ENCODE measurements at regions not wholly inside any gene's neighbourhood (a gene's known extent, or its start where the extent isn't known, plus 50 kb on each side); places are given as distances from the start of the nearest gene placed in this dataset.

DNA sequence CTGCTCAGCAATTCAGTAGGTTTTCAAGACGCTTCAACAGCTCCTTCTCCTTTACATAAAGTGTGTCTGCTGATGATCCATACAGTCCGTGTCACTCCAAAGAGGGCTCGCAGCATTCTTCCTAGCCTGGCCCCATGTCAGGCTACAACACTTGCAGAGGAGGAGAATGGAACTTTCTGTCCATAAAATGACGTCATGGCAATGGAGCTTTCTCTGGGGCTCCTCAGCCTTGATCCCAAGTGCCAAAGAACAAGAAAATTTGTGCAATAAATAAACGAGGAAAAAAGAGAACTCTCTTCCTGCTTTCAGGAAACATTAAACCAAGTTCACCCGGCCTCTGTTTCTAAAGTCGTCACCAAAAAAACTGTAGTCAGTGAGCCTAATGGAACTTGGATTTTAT, 199.5 kb upstream of the MEIS1 start:
- Histone ChIP-seq H3K27me3 (ENCODE audit: insufficient read depth, low read depth, severe bottlenecking) (peaks cover 96% of the 10 kb centered on the region), H3K27ac (no peak overlapping the region), H3K9me3 (ENCODE audit: severe bottlenecking) (no peaks in the 10 kb centered on the region), H3K4me3 (ENCODE audit: low read depth, low read length) (no peak overlapping the region), H3K36me3 (no peaks in the 10 kb centered on the region)
- TF ChIP-seq, protein P1, sequence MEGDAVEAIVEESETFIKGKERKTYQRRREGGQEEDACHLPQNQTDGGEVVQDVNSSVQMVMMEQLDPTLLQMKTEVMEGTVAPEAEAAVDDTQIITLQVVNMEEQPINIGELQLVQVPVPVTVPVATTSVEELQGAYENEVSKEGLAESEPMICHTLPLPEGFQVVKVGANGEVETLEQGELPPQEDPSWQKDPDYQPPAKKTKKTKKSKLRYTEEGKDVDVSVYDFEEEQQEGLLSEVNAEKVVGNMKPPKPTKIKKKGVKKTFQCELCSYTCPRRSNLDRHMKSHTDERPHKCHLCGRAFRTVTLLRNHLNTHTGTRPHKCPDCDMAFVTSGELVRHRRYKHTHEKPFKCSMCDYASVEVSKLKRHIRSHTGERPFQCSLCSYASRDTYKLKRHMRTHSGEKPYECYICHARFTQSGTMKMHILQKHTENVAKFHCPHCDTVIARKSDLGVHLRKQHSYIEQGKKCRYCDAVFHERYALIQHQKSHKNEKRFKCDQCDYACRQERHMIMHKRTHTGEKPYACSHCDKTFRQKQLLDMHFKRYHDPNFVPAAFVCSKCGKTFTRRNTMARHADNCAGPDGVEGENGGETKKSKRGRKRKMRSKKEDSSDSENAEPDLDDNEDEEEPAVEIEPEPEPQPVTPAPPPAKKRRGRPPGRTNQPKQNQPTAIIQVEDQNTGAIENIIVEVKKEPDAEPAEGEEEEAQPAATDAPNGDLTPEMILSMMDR (IDR thresholded peaks at IDR 0.05; ENCODE audit: low read depth, low read length), result no peak
- DNase-seq, result no peak

- H3K36me3 ChIP-seq, result no peaks in the 10 kb centered on the region
- H3K27ac ChIP-seq, result no peak overlapping the region
- H3K9me3 ChIP-seq (ENCODE audit: severe bottlenecking), result no peaks in the 10 kb centered on the region
- no peak for DNase-seq
- TF ChIP-seq, protein P1 (IDR thresholded peaks at IDR 0.05; ENCODE audit: low read depth, low read length), result no peak
- peaks cover 96% of the 10 kb centered on the region for H3K27me3 ChIP-seq (ENCODE audit: insufficient read depth, low read depth, severe bottlenecking)
- H3K4me3 ChIP-seq (ENCODE audit: low read depth, low read length), result no peak overlapping the region
Observed at GRCh38 chr2:66233981-66234380, 200.9 kb upstream of the MEIS1 start.

DNA sequence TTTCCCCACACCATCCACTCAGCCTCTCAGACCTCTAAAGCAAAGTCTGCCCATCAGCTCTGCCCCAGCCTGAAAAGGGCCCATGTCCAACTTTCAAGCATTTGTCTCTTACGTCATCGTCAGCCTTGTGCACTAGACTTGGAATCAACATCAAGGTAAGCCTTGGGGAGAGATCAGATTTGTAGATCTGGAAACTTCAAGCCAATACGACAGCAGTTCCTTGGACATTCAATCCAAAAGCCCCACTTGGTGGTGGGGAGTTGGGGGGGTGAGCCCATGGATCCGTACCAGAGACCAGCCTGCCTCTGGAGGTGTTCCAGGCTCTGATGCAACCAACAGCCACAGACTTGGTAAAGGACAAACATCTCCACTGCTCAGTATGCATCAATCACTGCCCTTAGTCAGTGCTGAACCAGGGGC, 206.8 kb upstream of the MEIS1 start:
- peaks cover 92% of the 10 kb centered on the region for H3K27me3 ChIP-seq (ENCODE audit: insufficient read depth, low read depth, severe bottlenecking)
- TF ChIP-seq, protein P1 (IDR thresholded peaks at IDR 0.05; ENCODE audit: low read depth, low read length), result no peak
- H3K9me3 ChIP-seq (ENCODE audit: severe bottlenecking), result no peaks in the 10 kb centered on the region
- no peaks in the 10 kb centered on the region for H3K36me3 ChIP-seq
- no peak overlapping the region for H3K27ac ChIP-seq
- no peak for DNase-seq
- no peak overlapping the region for H3K4me3 ChIP-seq (ENCODE audit: low read depth, low read length)

- Histone ChIP-seq H3K9me3 (ENCODE audit: severe bottlenecking) (no peaks in the 10 kb centered on the region), H3K4me3 (ENCODE audit: low read depth, low read length) (no peak overlapping the region), H3K36me3 (no peaks in the 10 kb centered on the region), H3K27me3 (ENCODE audit: insufficient read depth, low read depth, severe bottlenecking) (peaks cover 89% of the 10 kb centered on the region), H3K27ac (no peak overlapping the region)
- DNase-seq, result no peak
- TF ChIP-seq, protein P1 (IDR thresholded peaks at IDR 0.05; ENCODE audit: low read depth, low read length), result no peak
Observed at GRCh38 chr2:66217039-66217585, 217.8 kb upstream of the MEIS1 start.

GRCh38 chr2:66212749-66213148, 222.2 kb upstream of the MEIS1 start:
- Histone ChIP-seq H3K27ac (no peak overlapping the region), H3K9me3 (ENCODE audit: severe bottlenecking) (peaks cover 2% of the 10 kb centered on the region), H3K4me3 (ENCODE audit: low read depth, low read length) (no peak overlapping the region), H3K27me3 (ENCODE audit: insufficient read depth, low read depth, severe bottlenecking) (peaks cover 52% of the 10 kb centered on the region), H3K36me3 (no peaks in the 10 kb centered on the region)
- DNase-seq, result no peak
- TF ChIP-seq, protein P1 (IDR thresholded peaks at IDR 0.05; ENCODE audit: low read depth, low read length), result no peak

DNA sequence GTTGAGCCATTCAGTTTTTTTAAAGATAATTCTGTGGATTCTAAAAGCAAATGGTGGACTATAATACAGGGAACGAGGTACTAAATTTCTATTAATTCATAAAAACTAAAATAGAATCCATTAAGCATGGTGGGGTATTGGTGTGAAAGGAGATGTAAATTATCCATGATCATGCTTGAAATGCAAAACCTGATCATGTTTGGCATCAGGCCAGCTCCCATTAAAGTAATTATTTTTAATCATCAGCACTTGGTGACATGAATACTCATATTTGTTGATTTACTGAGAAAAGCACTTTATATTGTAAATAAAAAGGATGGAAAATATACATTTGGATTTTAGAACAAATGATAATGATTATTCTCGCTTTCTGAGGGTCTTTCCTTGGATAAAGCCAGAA, 232.3 kb upstream of the MEIS1 start:
- Histone ChIP-seq H3K4me3 (ENCODE audit: low read depth, low read length) (no peak overlapping the region), H3K27me3 (ENCODE audit: insufficient read depth, low read depth, severe bottlenecking) (peaks cover 86% of the 10 kb centered on the region), H3K36me3 (no peaks in the 10 kb centered on the region), H3K27ac (no peak overlapping the region), H3K9me3 (ENCODE audit: severe bottlenecking) (peaks cover 12% of the 10 kb centered on the region)
- TF ChIP-seq, protein P1 (IDR thresholded peaks at IDR 0.05; ENCODE audit: low read depth, low read length), result no peak
- no peak for DNase-seq

Data from WERI-Rb-1 (cell line).